GM19023 (cell line): ENCODE measurements at regions not wholly inside any gene's neighbourhood (a gene's known extent, or its start where the extent isn't known, plus 50 kb on each side); places are given as distances from the start of the nearest gene placed in this dataset.
"Not testable (repeated sequence)": the region's sequence is repeated elsewhere in the genome, so short reads cannot be mapped to it uniquely, and the experiment has no call there.

ENCODE experiments used
- ATAC-seq: cut with Tn5 transposase; IDR thresholded peaks from one replicate; pipeline ENCODE4 v1.9.1; 2021; ENCODE audit warnings: mild to moderate bottlenecking, moderate library complexity; ENCODE audit not compliant: unreplicated experiment

DNA sequence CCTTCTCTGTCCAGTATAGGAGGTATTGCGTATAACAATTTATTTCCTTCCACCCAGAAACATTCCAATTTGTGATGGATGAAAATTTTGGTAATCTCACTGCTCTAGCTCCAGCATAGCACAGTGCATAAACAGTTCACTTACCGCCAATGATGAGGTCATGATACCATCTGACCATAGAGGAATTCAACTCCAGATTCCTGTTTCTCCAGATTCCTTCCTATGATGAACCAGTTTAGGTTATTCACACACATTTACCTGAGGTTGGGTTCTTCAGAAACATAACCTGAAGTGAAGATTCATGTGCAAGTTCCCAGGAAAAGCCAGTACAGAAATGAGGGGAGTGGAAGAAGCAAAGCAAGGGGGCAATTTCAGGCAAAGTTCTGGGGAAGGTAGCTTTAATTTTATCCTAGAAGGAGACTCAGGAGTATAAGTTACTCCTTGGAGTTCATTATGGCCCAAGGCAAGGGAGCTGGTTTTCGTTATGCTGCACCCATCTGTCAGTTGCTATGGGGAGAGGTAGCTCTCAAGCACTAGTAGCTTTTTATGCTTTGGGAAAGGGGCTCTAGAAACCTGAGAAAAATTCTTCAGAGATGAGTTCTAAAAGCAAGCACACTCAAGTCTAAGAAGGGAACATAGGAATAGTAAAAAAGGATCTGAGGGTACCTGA lies 121.6 kb downstream of the CASP12 start:
- ATAC-seq = no peak

DNA sequence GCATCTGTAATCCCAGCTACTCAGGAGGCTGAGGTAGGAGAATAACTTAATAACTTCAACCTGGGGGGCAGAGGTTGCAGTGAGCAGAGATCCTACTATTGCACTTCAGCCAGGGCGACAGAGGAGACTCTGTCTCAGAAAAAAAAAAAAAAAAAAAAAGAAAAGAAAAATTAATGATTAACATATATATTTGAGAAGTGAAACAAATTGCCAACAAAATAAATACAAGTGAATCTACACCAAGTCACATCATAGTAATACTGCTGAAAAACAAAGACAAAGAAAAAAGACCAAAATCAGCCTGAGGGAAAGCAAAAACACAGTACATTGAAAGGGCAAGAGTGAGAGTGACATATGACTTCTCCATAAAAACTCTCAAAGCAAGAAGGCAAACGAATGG lies 123.7 kb downstream of the CASP12 start:
- ATAC-seq = no peak

DNA sequence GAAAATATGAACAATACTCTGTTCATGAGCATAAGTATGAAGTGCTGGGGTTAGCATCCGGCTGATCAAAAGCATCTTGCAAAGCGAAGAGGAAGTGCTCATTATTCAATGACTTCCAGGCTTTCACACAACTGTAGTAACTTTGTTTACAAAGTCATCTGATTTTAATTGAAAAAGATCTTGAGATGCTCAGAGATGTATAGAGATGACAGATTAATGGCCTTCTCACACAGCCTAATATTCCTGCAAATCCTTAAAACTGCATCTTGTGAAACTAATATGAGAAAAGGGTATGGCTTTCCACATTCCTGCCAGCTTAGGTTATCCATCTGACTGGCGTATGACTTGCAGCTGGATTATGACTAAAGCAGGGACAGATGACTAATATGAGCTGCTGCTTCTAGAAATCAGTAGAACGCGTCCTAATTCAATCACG lies 125.4 kb downstream of the CASP12 start:
- ATAC-seq = no peak

DNA sequence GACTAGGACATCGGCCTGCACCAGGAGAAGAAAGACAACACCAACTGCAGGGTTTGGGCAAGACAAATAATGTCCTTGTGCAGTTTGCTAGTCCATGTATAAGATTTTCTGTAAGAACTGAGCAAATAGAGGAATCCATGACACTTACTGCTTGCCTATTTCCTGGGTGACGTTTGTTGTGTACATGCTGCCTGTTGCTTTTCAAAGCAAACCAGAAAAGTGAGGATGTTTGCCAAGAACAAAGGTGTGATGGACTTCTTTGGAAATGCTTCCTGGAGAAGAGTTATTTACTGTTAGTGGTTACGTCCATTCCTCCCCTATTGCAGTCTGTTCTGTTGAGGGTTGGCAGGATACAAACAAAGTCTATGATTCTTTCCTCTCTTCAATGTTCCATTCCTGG lies 126.5 kb downstream of the CASP12 start:
- ATAC-seq = no peak

DNA sequence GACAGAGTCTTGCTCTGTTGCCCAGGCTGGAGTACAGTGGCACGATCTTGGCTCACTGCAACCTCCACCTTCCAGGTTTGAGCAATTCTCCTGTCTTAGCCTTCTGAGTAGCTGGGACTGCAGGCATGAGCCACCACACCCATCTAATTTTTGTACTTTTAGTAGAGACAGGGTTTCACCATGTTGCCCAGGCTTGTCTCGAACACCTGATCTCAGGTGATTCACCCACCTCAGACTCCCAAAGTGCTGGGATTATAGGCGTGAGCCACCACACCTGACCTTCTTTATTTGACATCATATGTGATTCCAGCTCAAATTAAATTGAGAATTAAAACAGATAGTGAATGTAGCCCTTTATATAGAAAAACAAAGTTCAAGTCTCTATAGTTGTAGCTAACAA lies 127.2 kb downstream of the CASP12 start:
- ATAC-seq = not testable (repeated sequence)

DNA sequence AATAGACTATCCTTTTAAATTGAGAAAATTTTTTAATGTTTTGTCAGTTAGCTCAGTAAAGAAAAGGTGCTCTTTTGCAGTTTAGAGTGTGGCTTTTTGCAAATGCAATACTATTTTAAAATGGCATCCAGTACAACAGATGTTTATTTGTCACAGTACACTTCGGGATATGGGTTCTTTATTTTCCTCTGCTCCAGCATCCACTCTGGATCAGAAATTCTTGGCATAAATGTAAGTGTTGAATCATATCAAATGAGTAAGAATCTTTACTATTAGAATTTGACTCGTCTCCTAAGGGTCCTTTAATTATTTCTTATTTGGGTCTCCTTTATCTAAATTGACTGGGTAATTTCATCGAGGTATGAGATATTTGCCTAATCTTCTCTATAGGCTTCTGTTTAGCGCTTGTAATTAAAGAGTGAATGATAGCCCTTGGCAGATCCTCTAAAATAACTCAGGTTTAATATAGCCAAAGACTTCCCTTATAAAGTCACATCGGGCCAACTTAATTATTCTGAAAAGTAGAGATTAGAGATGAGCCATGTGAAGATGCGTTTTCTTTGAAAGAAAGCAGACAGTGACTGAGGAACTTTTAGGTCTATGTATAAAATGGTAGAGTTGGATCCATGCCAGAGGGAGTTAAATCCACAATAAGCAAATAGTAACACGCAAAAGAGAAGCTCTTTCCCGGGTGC lies 132.7 kb downstream of the CASP12 start:
- no peak for ATAC-seq

DNA sequence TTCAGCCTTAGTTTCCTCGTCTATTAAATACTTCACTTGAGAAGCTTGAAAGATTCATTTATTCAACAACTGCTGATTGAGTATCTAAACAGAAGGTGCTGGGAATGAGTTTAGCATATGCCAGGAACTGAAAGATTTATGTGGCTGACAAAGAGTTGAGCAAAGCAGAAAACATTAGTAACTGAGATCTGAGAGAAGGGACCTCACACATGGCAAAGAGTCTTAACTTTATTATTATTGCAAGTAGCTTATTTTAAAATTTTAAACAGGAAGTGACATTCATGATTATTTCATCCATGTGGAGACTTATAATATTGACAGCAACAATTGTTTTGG lies 133.6 kb downstream of the CASP12 start:
- no peak for ATAC-seq

DNA sequence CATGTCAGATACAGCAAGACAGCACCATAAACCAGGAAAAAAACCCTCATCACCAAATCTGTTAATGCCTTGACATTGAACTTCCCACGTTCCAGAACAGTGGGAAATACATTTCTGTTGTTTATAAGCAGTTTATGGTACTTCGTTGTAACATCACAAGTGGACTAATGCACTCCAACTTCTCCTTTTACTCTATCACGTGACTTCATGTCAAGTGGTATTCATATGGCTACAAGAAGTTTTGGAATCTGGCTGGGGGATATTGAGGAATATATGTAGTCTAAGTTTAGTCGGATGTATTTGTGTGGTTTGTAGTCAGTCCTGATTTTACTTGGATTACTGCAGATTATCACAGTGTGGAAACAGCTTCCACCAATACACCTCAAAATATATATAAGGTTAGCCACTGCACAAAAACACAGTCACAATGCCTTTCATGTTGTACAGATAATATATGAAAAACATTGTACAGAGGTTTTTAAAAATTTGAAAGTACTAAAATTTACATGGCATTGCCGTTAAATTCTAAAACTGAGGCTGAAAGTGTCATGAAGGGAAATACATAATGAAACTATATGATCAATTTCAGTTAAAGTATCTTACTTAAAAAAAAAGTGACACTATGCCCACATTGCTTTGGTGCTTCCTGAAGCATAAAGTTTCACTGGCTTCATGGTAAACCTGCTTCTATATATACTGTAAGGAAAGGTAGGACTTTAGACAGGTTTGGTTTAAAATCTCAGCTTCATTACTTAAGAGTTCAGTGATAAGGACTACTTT lies 134.1 kb downstream of the CASP12 start:
- no peak for ATAC-seq

DNA sequence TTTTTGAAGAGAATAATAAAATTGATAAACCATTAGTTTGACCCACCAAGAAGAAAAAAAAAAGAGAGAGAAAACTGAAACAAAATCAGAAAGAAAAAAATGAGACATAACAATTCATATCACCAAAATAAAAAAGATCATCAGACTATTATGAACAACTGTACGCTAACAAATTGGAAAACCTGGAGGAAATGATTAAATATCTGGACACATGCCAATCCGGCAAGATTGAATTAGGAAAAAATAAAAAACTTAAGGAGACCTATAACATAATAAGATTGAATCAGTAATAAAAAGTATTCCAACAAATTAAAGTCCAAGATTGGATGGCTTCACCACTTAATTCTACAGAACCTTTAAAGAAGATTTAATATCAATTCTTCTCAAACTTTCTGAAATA lies 136.7 kb downstream of the CASP12 start:
- ATAC-seq = no peak

DNA sequence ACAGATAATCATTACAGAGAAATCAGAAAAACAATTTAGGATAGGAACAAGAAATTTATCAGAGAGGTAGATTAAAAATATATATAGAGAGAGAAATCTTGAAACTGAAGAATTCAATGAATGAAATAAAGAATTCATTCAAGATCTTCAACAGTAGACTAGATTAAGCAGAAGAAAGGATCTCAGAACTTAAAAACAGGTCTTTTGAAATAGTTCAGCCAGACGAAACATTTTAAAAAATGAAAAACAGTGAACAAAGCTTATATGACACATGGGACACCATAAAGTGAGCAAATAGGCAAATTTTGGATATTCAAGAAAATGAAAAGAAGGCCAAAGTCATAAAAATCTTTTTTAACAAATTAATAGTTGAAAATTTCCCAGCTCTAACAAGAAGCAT lies 138.8 kb downstream of the CASP12 start:
- no peak for ATAC-seq

DNA sequence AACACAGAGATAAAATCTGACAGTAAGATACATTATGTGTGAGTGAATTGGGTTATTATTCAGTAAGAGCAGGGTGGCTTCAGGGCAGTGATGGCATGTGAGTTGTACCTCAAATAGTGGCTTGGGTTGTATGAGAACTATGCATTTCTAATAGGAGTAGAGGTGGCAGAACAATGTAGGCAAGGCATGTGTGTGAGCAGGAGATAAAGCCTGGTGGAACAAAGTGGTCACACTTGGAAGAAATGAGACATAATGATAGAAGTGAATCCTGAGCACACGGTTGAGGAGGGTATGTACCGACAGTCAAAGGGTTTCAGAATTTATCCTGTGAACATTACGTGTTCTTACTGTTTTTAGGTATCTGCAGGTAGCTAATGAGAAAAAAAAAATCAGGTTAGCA lies 159.3 kb downstream of the CASP12 start:
- ATAC-seq = no peak

DNA sequence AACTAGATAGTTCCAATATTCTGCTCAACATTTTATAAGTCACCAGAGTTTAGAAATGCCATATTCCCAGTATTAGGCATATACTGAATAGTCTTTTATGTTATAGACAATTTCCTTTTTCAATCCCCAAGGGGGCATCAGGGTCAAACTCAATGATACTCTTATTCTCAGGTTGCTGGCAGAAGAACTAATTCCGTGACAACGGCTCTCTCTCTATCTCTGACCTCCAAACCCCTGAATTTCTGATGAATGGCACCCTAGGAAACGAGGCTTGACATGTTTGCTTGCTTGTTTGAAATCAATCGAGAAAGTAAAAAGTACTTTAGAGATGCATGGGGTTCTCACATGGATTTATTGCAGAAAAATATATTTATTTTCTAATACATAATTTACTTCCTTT lies 160.1 kb downstream of the CASP12 start:
- no peak for ATAC-seq

DNA sequence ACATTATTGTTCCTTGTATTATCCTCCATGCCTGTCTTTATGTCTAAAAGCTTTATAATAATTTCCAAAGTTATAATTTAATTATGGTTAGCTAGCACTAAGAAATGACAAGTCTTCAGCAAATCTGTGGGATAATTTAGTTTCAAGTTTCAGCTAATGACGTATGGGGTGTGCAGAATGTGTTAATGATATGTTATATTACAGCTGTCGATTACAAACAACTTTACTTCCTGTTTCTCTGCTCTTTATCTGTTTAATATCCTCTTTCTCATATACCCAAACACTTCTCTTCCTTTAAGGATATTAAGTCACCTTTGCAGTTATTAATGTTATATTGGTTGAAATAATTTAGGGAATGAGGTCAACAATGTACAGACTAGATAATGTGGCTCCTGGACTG lies 161.8 kb downstream of the CASP12 start:
- ATAC-seq = no peak

DNA sequence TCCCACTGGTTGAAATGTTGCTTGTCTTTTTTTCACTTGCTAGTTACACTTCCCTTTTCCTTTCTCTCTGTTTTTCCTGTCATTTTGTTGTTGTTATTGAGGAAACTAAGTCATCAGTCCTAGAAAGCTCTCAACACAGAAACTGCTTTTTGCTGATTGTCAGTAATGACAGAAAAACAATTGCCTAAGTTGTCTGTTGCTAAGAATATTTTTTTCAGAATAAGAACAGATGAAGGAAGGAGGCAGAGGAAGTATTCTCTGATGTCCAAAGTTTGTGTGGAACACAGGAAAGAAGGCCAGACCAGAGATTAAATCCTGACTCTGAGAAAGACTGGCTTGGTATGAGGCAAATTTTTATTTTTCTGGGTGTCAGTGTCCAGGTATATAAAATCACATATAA lies 163.3 kb downstream of the CASP12 start:
- ATAC-seq = no peak

DNA sequence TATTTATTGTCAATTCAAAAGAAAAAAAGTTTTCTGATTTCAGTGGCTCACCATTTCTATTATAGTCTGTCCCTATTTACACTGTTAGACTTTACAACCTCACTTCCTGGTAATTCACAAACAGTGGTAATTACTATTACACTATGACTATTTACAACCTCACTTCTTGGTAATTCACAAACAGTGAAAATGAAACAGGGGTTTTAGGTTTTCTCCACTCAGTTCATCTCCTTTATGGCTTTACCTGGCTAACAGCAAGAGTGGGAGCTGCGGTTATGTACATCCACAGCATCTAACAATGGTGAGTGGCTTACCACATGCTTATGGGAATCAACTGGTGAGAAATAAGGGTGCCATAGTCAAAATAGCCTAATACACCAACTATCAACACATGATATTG lies 166.4 kb downstream of the CASP12 start:
- ATAC-seq = no peak

DNA sequence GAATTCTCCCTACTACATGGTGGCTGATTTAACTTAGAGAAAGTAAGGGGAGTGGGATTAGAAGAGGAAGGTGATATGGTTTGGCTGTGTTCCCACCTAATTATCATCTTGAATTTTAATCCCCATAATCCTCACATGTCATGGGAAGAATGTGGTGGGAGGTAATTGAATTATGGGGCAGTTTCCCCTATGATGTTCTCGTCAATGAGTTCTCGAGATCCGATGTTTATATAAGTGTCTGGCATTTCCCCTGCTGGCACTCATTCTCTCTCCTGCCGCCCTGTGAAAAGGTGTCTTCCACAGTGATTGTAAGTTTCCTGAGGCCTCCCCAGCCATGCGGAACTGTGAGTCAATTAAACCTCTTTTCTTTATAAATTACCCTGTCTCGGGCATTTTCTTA lies 169.3 kb downstream of the CASP12 start:
- no peak for ATAC-seq

DNA sequence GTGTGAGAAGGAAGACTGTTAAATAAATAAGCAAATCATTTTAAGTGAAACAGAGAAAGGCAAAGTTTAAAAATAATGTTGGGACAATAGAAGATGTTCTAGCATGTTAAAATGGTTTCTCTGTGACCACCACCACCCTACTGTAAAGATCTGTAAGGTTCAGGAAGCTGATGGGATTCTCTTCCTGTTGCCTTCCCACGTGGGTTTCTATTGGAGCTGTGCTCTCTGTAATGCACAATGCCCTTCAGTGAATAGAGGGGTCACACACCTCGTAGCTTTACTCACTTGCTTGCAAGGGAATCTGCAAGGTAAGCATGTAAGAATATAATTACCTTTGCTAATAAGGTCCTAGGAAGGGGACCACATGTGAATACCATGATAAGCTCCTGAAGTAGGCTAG lies 170.5 kb downstream of the CASP12 start:
- no peak for ATAC-seq

DNA sequence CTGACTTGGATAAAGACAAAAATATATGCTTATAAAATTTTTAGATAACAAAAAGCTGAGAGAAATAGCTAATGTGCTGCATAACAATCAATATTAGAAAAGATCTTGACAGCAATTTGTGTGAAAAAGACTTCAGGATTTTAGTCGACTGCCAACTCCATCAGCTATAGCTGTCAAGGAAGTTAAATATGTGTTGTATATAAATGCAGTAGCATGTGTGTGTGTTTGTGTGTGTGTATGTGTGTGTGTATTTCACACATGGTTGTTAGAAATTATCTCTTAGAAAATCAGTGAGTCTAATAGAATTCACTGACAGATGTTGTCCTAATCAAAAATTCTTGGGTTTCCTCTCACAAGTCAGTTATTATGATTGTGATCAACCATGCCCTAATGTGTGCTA lies 171.2 kb downstream of the CASP12 start:
- ATAC-seq = no peak

DNA sequence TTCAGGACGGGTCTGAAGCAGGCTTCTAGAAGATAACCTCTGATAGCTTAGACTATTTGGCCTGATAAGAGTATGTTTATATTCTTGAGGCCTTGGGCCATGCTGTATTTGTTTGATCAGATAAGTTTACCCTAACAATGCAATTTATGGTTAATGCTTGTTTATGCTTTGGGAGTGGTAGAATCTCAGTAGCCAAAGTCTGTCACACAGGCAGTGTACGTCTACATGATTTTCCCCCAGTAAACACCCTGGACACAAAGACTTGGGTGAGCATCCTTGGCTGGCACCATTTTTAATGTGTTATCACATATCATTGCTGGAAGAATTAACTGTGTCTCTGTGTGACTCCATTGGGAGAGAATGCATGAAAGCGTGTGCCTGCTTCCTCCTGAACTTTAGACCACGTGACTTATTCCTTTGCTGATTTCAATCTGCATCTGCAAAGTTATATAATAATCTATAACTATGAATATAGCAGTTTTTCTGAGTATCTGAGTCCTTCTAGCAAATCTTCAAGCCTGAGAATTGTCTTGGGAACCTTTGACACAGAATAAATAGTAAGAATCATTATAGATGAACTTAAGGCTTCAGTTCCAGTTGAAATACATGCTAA lies 172.4 kb downstream of the CASP12 start:
- ATAC-seq = no peak

DNA sequence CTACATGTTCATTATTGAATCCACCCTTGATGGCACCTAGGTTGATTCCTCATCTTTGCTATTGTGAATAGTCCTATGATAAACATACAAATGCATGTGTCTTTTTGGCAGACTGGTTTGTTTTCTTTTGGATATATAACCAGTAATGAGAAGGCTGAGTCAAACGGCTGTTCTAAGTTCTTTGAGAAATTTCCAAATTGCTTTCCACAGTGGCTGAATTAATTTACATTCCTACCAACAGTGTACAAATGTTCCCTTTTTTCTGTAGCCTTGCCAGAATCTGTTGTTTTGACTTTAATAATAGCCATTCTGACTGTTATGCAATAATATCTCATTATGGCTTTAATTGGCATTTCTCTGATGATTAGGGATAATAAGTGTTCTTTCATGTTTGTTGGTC lies 184.9 kb downstream of the CASP12 start:
- no peak for ATAC-seq

DNA sequence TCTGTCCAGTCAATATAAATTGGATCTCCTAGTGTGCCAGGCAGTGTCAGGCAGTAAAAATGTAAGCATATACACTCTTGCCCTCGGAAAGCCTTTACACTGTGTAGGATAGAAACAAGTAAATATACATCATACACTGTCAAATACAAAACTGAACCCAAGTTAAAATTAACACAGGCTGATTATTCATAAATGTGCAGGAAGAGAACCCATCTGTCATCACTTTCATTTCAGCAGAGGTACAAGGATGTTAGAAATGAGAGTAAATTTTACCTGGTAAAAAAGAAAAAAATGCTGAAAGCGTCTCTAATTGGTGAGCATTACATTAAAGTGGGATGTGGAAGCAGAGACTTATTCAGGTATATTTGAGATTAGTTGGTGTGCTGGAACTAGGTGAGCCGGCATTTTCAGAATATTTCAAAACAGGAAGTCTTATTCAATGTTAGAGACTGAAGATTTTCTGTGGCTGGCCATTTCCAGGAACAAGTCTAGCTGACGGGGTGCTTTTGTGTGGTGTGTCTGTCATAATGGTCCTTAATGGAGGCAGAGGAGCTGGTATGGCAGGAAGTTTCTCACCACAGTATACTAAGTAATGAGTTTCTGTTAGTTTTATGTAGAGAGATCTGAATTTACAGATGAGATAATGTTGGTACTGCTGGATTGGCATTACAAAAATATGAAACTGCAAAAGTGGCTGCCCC lies 192.6 kb downstream of the CASP12 start:
- ATAC-seq = peak; percentile 98
